ENCODE measurements at regions not wholly inside any gene's neighbourhood (a gene's known extent, or its start where the extent isn't known, plus 50 kb on each side); places are given as distances from the start of the nearest gene placed in this dataset.

DNA sequence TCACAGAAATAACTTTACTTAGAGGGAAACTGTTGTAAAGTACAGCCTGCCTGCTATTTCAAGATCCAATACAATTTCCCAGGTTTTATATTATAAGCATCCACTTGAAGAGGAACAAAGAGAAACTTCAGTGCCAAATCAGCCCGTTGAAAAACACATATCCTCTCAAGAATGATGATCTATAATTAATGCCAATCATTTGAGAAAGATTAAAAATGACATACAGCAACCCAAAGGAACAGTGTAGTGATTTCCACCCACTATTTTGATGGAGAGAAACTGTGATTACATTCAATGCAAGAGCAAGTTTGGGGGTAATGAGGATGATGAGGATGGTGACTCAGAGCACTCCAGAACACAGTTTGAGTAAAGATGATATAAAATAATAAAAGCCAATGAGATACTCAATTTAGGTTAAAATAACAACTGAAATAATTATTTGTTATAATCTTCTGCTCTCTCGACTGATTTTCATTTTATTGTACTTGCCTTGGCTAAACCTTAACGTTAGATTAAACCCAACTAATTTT is 715.5 kb downstream of the NCAM2 start:
- TF ChIP-seq, protein P1, sequence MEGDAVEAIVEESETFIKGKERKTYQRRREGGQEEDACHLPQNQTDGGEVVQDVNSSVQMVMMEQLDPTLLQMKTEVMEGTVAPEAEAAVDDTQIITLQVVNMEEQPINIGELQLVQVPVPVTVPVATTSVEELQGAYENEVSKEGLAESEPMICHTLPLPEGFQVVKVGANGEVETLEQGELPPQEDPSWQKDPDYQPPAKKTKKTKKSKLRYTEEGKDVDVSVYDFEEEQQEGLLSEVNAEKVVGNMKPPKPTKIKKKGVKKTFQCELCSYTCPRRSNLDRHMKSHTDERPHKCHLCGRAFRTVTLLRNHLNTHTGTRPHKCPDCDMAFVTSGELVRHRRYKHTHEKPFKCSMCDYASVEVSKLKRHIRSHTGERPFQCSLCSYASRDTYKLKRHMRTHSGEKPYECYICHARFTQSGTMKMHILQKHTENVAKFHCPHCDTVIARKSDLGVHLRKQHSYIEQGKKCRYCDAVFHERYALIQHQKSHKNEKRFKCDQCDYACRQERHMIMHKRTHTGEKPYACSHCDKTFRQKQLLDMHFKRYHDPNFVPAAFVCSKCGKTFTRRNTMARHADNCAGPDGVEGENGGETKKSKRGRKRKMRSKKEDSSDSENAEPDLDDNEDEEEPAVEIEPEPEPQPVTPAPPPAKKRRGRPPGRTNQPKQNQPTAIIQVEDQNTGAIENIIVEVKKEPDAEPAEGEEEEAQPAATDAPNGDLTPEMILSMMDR (IDR thresholded peaks at IDR 0.05; ENCODE audit: control extremely low read depth, extremely low read depth, low read depth, missing control alignments) = no peak
- POLR2A ChIA-PET = no interaction called here
- DNase-seq (ENCODE audit: extremely low spot score) = no peak
- CTCF ChIA-PET = no interaction called here

DNA sequence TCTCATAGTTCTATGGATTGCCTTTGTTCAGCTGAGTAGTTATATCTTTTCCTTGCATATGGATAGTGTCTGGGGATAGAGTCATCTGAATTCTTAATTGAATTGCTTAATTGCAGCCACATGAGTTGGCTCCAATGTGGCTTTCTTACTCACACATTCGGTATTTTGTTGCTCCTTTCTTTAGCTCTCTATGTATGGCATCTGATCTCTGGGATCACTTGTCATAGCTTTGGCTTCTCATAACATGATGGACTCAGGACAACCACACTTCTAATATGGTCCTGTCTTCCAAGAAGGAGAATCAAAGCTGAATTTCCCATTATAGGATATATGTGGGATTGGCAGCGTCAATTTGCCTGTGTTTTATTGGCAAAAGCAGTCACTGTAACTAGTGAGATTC is 716.2 kb downstream of the NCAM2 start:
- POLR2A ChIA-PET = no interaction called here
- TF ChIP-seq, protein P1 (IDR thresholded peaks at IDR 0.05; ENCODE audit: control extremely low read depth, extremely low read depth, low read depth, missing control alignments) = no peak
- CTCF ChIA-PET = no interaction called here
- DNase-seq (ENCODE audit: extremely low spot score) = no peak

DNA sequence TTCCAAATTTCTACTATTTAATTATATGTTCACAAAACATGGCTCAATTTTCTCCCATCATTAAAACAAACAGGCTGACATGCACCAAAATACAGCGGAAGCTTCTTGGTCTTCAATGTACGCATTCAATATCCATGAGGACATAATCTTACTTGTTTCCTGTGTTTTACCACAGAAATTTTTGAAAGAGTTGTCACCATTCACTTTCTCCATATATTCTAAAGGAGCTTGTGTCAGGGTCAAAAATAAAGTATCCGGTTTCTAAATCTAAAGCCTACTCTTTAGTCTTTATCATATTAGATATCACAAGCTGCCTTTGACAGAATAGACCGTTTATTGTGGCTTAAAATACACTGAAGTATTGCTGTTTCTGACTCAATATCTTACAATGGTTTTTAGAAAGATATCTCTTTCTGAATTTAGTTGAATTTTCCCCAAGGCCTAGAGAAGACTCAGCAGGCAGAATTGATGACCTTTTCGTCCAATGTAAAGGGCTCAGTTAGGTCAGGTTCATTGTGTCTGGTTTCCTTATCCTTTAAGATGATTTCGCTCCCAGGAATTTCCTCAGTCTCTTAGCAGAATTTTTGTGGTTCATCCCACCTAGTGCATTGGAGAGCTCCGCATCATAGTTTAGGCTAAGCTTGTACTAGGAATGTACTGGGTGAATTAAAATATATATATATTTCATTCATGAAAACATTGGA is 717.2 kb downstream of the NCAM2 start:
- ChIA-PET CTCF (no interaction called here), POLR2A (no interaction called here)
- DNase-seq (ENCODE audit: extremely low spot score) = no peak
- TF ChIP-seq, protein P1 (IDR thresholded peaks at IDR 0.05; ENCODE audit: control extremely low read depth, extremely low read depth, low read depth, missing control alignments) = no peak

DNA sequence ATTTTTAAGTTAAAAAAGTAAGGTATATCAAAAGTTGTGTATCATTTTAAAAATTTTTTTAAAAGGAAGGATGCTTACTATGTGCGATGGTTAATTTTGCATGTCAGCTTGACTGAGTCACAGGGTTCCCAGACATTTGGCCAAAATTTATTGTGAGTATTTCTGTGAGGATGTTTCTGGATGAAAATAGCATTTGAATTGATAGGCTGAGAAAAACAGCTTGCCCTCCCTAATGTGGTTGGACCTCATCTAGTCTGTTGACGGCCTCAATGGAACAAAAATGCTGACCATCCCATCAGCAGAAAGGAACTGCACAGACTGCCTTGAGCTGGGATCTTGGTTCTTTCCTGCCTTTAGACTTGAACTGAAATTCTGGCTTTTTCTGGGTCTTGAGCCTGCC is 724.5 kb downstream of the NCAM2 start:
- ChIA-PET CTCF (no interaction called here), POLR2A (no interaction called here)
- no peak for DNase-seq (ENCODE audit: extremely low spot score)
- TF ChIP-seq, protein P1 (IDR thresholded peaks at IDR 0.05; ENCODE audit: control extremely low read depth, extremely low read depth, low read depth, missing control alignments) = no peak

DNA sequence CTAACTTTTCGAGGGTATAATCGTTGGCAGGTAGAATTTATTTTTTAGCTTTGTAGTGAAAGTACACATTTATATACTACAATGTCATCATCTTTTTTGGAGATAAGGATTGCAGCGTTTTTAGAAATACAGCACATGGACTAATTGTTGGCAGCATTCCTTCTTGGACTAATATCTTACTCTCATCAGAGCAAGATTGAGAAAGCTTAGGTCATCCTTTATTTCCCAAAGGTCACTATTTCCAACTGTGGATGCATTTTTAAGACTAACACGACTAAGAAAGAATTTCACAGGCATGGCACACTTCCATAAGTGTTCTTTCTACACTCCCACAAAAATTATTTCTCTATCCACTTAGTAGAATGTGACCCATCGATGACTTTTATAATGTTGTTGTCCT is 732.3 kb downstream of the NCAM2 start:
- ChIA-PET POLR2A (no interaction called here), CTCF (interaction anchor here (1.2 kb wide), 1 partner anchor 8 kb away, joined by 3 read pairs; no protein-coding TSS in a partner anchor)
- TF ChIP-seq, protein P1 (IDR thresholded peaks at IDR 0.05; ENCODE audit: control extremely low read depth, extremely low read depth, low read depth, missing control alignments) = no peak
- no peak for DNase-seq (ENCODE audit: extremely low spot score)

DNA sequence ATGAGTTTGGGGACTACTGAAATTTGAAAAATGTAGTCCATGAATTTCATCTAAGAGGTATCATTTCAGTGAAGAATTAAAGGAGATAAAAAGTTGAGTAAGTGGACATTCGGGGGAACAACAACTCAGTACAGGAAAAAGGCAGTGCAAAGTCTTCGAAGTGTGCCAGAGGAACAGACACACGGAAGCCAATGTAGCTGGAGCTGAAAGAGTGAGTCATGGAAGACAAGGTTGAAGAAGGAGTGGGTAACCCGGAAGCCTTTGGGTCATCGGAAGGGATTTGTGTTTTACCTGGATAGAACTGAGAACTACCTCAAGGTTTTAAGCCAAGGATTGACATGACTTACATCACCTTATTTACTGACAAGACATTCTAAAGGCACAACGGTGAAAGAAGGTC is 733.4 kb downstream of the NCAM2 start:
- TF ChIP-seq, protein P1 (IDR thresholded peaks at IDR 0.05; ENCODE audit: control extremely low read depth, extremely low read depth, low read depth, missing control alignments) = no peak
- DNase-seq (ENCODE audit: extremely low spot score) = no peak
- ChIA-PET CTCF (no interaction called here), POLR2A (no interaction called here)
